ENCODE measurements at regions not wholly inside any gene's neighbourhood (a gene's known extent, or its start where the extent isn't known, plus 50 kb on each side); places are given as distances from the start of the nearest gene placed in this dataset.

DNA sequence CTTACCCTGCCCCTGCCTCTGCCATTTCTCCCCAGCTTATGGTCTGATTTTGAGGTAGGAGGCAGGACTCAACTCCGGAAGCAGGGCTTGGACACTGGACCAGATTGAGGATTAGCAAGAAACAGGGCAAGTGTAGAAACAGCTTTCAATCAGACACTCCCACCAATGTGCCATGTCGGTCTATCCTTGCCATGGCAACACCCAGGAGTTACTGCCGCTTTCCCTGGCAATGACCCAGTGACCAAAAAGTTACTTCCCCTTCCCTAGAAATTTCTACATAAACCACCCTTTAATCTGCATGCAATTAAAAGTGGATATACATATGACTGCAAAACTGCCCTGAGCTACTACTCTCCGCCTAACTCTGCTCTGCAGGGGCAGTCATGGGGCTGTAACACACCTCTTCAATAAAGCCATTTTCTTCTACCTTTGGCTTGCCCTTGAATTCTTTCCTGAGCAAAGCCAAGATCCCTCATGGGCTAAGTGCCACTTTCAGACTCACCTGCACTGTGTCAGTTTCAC lies 156.7 kb downstream of the LPIN1 start:
- TF ChIP-seq, protein P1, sequence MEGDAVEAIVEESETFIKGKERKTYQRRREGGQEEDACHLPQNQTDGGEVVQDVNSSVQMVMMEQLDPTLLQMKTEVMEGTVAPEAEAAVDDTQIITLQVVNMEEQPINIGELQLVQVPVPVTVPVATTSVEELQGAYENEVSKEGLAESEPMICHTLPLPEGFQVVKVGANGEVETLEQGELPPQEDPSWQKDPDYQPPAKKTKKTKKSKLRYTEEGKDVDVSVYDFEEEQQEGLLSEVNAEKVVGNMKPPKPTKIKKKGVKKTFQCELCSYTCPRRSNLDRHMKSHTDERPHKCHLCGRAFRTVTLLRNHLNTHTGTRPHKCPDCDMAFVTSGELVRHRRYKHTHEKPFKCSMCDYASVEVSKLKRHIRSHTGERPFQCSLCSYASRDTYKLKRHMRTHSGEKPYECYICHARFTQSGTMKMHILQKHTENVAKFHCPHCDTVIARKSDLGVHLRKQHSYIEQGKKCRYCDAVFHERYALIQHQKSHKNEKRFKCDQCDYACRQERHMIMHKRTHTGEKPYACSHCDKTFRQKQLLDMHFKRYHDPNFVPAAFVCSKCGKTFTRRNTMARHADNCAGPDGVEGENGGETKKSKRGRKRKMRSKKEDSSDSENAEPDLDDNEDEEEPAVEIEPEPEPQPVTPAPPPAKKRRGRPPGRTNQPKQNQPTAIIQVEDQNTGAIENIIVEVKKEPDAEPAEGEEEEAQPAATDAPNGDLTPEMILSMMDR (IDR thresholded peaks at IDR 0.05): no peak
- TF ChIP-seq POLR2A (IDR thresholded peaks at IDR 0.05): no peak

Data from Peyer's patch (tissue), 4 donors.